GM12878 (cell line): ENCODE measurements at regions not wholly inside any gene's neighbourhood (a gene's known extent, or its start where the extent isn't known, plus 50 kb on each side); places are given as distances from the start of the nearest gene placed in this dataset.
"Not testable (repeated sequence)": the region's sequence is repeated elsewhere in the genome, so short reads cannot be mapped to it uniquely, and the experiment has no call there.

ENCODE experiments used
- ATAC-seq: fragments of 200-7000 bp; cut with Tn5 transposase; 3 replicates; pipeline ENCODE4 v1.9.1; 2020; ENCODE audit warnings: mild to moderate bottlenecking, moderate library complexity
- BruUV-seq: library from RNA; stranded (reverse); fragments of 400-500 nt; replicated peaks from 2 replicates; lab custom pipeline; 2021; lab: Mats Ljungman, UMichigan
- CTCF ChIA-PET: fragments of 300-600 bp; sonication (Branson Sonifier 250); formaldehyde crosslinking; extraction: SDS; loops from one replicate; lab custom pipeline; 2021; ENCODE audit warnings: inconsistent platforms; lab: Yijun Ruan, JAX
- POLR2A ChIA-PET: fragments of 350-600 bp; formaldehyde crosslinking; extraction: SDS; loops from one replicate; lab custom pipeline; 2021; ENCODE audit warnings: inconsistent platforms; lab: Charles Lee
- RAD21 ChIA-PET: fragments of 300-600 bp; sonication (Branson Sonifier 250); formaldehyde crosslinking; loops from one replicate; lab custom pipeline; 2023; ENCODE audit warnings: antibody characterized with exemption; ENCODE audit not compliant: unreplicated experiment; lab: Charles Lee
- SMC1A ChIA-PET: fragments of 300-600 bp; sonication (Branson Sonifier 250); formaldehyde crosslinking; loops from one replicate; lab custom pipeline; 2023; ENCODE audit not compliant: unreplicated experiment, uncharacterized antibody; lab: Charles Lee
- DNase-seq: peaks from one replicate; pipeline ENCODE4 v3.0.0-alpha.2; 2011; ENCODE audit warnings: low read depth, low spot score
- FAIRE-seq: peaks from 3 replicates; lab custom pipeline; 2011; peaks lifted over from hg19 to GRCh38; lab: Jason Lieb, UNC
- H2AFZ ChIP-seq: 2 replicates; pipeline ENCODE4 v1.6.0; 2011; ENCODE audit warnings: low read depth, low read length, control low read depth; ENCODE audit not compliant: control insufficient read depth
- H3K27ac ChIP-seq: 2 replicates; pipeline ENCODE4 v1.5.1; 2011; ENCODE audit warnings: control low read depth; ENCODE audit not compliant: control insufficient read depth, insufficient read depth
- H3K27me3 ChIP-seq, 2 experiments: replicated peaks in 1 of 2; 2 replicates each; pipeline versions ENCODE4 v1.6.0 to v1.6.1; 2011; ENCODE audit warnings: low read length in 1 of 2; ENCODE audit not compliant: control insufficient read depth in 2 of 2, insufficient read depth in 2 of 2
- H3K36me3 ChIP-seq, 2 experiments: 2 replicates each; pipeline ENCODE4 v1.5.1; 2011; ENCODE audit warnings: low read length in 1 of 2; ENCODE audit not compliant: control insufficient read depth in 2 of 2, insufficient read depth in 2 of 2
- H3K4me1 ChIP-seq: 2 replicates; pipeline ENCODE4 v1.6.1; 2011; ENCODE audit warnings: mild to moderate bottlenecking, low read length, moderate library complexity, mixed read lengths; ENCODE audit not compliant: control insufficient read depth, insufficient read depth
- H3K4me2 ChIP-seq: 2 replicates; pipeline ENCODE4 v1.6.0; 2011; ENCODE audit warnings: control low read depth; ENCODE audit not compliant: control insufficient read depth, insufficient read depth
- H3K4me3 ChIP-seq: fragments of 200-600 bp; sonication (generic); 2 replicates; pipeline ENCODE4 v1.5.1; 2016
- H3K79me2 ChIP-seq: 2 replicates; pipeline ENCODE4 v1.6.0; 2011; ENCODE audit warnings: low read length; ENCODE audit not compliant: control insufficient read depth, insufficient read depth
- H3K9ac ChIP-seq: 2 replicates; pipeline ENCODE4 v1.8.0; 2011; ENCODE audit warnings: low read length, control low read depth, mixed read lengths; ENCODE audit not compliant: control insufficient read depth, insufficient read depth
- H3K9me3 ChIP-seq: replicated peaks from 3 replicates; pipeline ENCODE4 v1.5.1; 2011; ENCODE audit warnings: mild to moderate bottlenecking, low read length; ENCODE audit not compliant: control insufficient read depth, insufficient read depth
- H4K20me1 ChIP-seq: 2 replicates; pipeline ENCODE4 v1.6.0; 2011; ENCODE audit not compliant: control insufficient read depth, insufficient read depth
- ETV6 ChIP-seq, 2 experiments: fragments of 450-650 bp in 1 of 2; IDR thresholded peaks in 1 of 2; conservative IDR thresholded peaks in 1 of 2; 2 replicates each; pipeline ENCODE4 v1.6.1; 2014; ENCODE audit warnings: antibody characterized with exemption in 1 of 2, borderline replicate concordance in 1 of 2, low read depth in 1 of 2, mild to moderate bottlenecking in 1 of 2, moderate library complexity in 1 of 2
- HDAC2 ChIP-seq: fragments of 200-600 bp; sonication (generic); IDR thresholded peaks from 2 replicates; pipeline ENCODE4 v1.6.1; 2017
- IRF5 ChIP-seq: fragments of 450-650 bp; IDR thresholded peaks from 2 replicates; pipeline ENCODE4 v1.6.1; 2017; ENCODE audit warnings: borderline replicate concordance
- MAX ChIP-seq: IDR thresholded peaks from 2 replicates; pipeline ENCODE4 v1.6.1; 2012; ENCODE audit warnings: low read depth, low read length, improper control_type of control experiment
- NR2F1 ChIP-seq: fragments of 450-650 bp; conservative IDR thresholded peaks from 2 replicates; pipeline ENCODE4 v1.6.1; 2017; ENCODE audit warnings: mild to moderate bottlenecking
- NRF1 ChIP-seq: conservative IDR thresholded peaks from 2 replicates; pipeline ENCODE4 v1.6.1; 2011; ENCODE audit warnings: mild to moderate bottlenecking, low read depth, low read length, improper control_type of control experiment
- POLR2AphosphoS2 ChIP-seq: IDR thresholded peaks from 2 replicates; pipeline ENCODE4 v1.6.1; 2011; ENCODE audit warnings: low read depth, mild to moderate bottlenecking, low read length, improper control_type of control experiment, moderate library complexity
- RB1 ChIP-seq: fragments of 450-650 bp; formaldehyde crosslinking; IDR thresholded peaks from 2 replicates; pipeline ENCODE4 v1.6.1; 2017; ENCODE audit warnings: mild to moderate bottlenecking, borderline replicate concordance
- TCF12 ChIP-seq: IDR thresholded peaks from 2 replicates; pipeline ENCODE4 v1.6.1; 2011; ENCODE audit warnings: low read depth, mild to moderate bottlenecking, low read length
- WRNIP1 ChIP-seq: IDR thresholded peaks from 2 replicates; pipeline ENCODE4 v1.6.1; 2011; ENCODE audit warnings: low read depth, low read length, improper control_type of control experiment, borderline replicate concordance
- ZBED1 ChIP-seq: IDR thresholded peaks from 2 replicates; pipeline ENCODE4 v1.6.1; 2016; ENCODE audit warnings: borderline replicate concordance
- ZSCAN29 ChIP-seq: fragments of 450-650 bp; IDR thresholded peaks from 2 replicates; pipeline ENCODE4 v1.6.1; 2017; ENCODE audit warnings: mild to moderate bottlenecking, moderate library complexity
- WGBS: methylation state at CpG from one replicate; pipeline ENCODE4 v1.1.6; 2016; ENCODE audit warnings: low lambda C conversion rate; ENCODE audit not compliant: insufficient replicate concordance, insufficient coverage; ENCODE audit errors: missing lambda C conversion rate; 5-methylcytosine and 5-hydroxymethylcytosine counted together
- in situ Hi-C: fragments of 300-500 bp; cut with MboI; formaldehyde crosslinking; loops from 9 replicates; pipeline ENCODE4 v1.14.3; 2018; ENCODE audit warnings: mixed read lengths
- intact Hi-C: fragments of 100-400 bp; cut with micrococcal nuclease; formaldehyde crosslinking; loops from one replicate; pipeline ENCODE4 v1.14.2; 2022; ENCODE audit not compliant: unreplicated experiment
- TF ChIP-seq, protein P1 (sequence below): IDR thresholded peaks from 2 replicates; pipeline ENCODE4 v1.6.1; 2011; ENCODE audit warnings: mild to moderate bottlenecking, low read depth, low read length, moderate library complexity; ENCODE audit not compliant: insufficient replicate concordance

DNA sequence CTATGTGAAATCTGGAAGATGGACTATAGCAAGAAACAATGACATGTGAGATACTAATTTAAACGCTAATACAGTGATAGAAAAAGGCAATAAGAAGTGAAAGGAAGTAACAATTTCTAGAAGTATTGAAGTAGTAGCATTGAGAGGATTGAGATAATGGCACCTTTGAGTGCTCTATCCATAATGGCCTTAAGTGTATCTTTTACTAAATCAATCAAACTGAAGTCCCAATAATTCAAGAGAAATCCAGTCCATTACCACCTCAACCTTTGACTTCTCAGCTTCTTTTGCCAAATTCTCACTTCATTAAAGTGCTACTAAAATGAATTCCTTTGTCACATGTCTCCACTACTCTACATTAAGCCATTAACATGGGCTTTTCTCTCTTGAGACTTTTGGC lies 82.6 kb upstream of the KYNU start:
- POLR2A ChIA-PET: no interaction called here
- in situ Hi-C loops (no loop called here), intact Hi-C loops (no loop called here)
- no peak overlapping the region for H3K9ac ChIP-seq
- CTCF ChIA-PET: interaction anchor here (0.6 to 5.8 kb wide), 3 partner anchors 185 to 464 kb away, joined by 3 to 56 read pairs (median 31); no protein-coding TSS in a partner anchor
- RAD21 ChIA-PET: interaction anchor here (3.8 kb wide), 1 partner anchor 185 kb away, joined by 21 read pairs; no protein-coding TSS in a partner anchor
- no peak overlapping the region for H3K4me3 ChIP-seq
- H2AFZ ChIP-seq: no peak overlapping the region
- H3K27me3 ChIP-seq: no peaks in the 10 kb centered on the region
- no peak overlapping the region for H3K27ac ChIP-seq
- no peaks in the 10 kb centered on the region for H4K20me1 ChIP-seq
- H3K4me1 ChIP-seq: no peaks in the 10 kb centered on the region
- FAIRE-seq (no peak), DNase-seq (no peak), ATAC-seq (no peak)
- WGBS: 88% methylated on average over 1 of the region's 1 CpG
- H3K36me3 ChIP-seq: no peaks in the 10 kb centered on the region
- BruUV-seq: no TSS peak
- no peaks in the 10 kb centered on the region for H3K9me3 ChIP-seq
- SMC1A ChIA-PET: interaction anchor here (0.7 to 4.5 kb wide), 3 partner anchors 10 to 183 kb away, joined by 3 to 47 read pairs (median 4); no protein-coding TSS in a partner anchor
- TF ChIP-seq ZBED1 (no peak), ETV6 (conservative IDR thresholded peaks at IDR 0.05 in 1 of 2, IDR thresholded peaks at IDR 0.05 in 1 of 2; ENCODE audit: borderline replicate concordance in 1 of 2, low read depth in 1 of 2) (no peak), NR2F1 (no peak), ZSCAN29 (no peak), MAX (no peak), POLR2AphosphoS2 (no peak), RB1 (no peak), HDAC2 (no peak), WRNIP1 (no peak), NRF1 (no peak), IRF5 (no peak), TCF12 (no peak)
- TF ChIP-seq, protein P1, sequence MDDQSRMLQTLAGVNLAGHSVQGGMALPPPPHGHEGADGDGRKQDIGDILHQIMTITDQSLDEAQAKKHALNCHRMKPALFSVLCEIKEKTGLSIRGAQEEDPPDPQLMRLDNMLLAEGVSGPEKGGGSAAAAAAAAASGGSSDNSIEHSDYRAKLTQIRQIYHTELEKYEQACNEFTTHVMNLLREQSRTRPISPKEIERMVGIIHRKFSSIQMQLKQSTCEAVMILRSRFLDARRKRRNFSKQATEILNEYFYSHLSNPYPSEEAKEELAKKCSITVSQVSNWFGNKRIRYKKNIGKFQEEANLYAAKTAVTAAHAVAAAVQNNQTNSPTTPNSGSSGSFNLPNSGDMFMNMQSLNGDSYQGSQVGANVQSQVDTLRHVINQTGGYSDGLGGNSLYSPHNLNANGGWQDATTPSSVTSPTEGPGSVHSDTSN: no peak
- no peaks in the 10 kb centered on the region for H3K79me2 ChIP-seq
- H3K4me2 ChIP-seq: no peak overlapping the region

DNA sequence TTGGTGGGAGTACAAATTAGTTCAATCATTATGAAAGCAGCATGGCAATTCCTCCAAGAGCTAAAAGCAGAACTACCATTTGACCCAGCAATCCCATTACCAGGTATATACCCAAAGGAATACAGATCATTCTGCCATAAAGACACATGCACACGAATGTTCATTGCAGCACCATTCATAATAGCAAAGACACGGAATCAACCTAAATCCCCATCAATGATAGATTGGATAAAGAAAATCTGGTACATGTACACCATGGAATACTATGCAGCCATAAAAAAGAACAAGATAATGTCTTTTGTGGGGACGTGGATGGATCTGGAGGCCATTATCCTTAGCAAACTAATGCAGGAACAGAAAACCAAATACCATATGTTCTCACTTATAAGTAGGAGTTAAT lies 85.1 kb upstream of the KYNU start:
- H3K4me2 ChIP-seq, H3K4me3 ChIP-seq, H3K4me1 ChIP-seq, POLR2A ChIA-PET, DNase-seq, BruUV-seq, RAD21 ChIA-PET, H3K79me2 ChIP-seq, H3K27me3 ChIP-seq, H3K36me3 ChIP-seq, in situ Hi-C loops, H4K20me1 ChIP-seq, H3K9ac ChIP-seq, ATAC-seq, intact Hi-C loops, H2AFZ ChIP-seq, H3K27ac ChIP-seq, FAIRE-seq, H3K9me3 ChIP-seq: not testable (repeated sequence)
- ChIA-PET SMC1A (interaction anchor here (1.1 to 1.7 kb wide), 2 partner anchors 62 to 148 kb away, joined by 3 to 4 read pairs; no protein-coding TSS in a partner anchor), CTCF (interaction anchor here (1.0 kb wide), 1 partner anchor 185 kb away, joined by 3 read pairs; no protein-coding TSS in a partner anchor)
- WGBS: 76% methylated on average over 3 of the region's 3 CpGs
